HCT116 (cell line): ENCODE measurements at regions not wholly inside any gene's neighbourhood (a gene's known extent, or its start where the extent isn't known, plus 50 kb on each side); places are given as distances from the start of the nearest gene placed in this dataset.

Experiments used
- ATAC-seq: fragments of 200-7000 bp; cut with Tn5 transposase; 2 replicates; pipeline ENCODE4 v1.9.1; 2020; ENCODE audit warnings: mild to moderate bottlenecking, moderate library complexity
- BruUV-seq: library from RNA; stranded (reverse); fragments of 400-500 nt; replicated peaks from 2 replicates; lab custom pipeline; 2021; lab: Mats Ljungman, UMichigan
- CTCF ChIA-PET: fragments of 300-600 bp; sonication (Branson Sonifier 250); formaldehyde crosslinking; loops from one replicate; lab custom pipeline; 2021; ENCODE audit warnings: antibody characterized with exemption; lab: Charles Lee
- POLR2A ChIA-PET: fragments of 300-600, 350-600 bp; sonication (Branson Sonifier 250); formaldehyde crosslinking; loops from one replicate; lab custom pipeline; 2021; ENCODE audit warnings: antibody characterized with exemption; lab: Charles Lee
- RAD21 ChIA-PET, 2 experiments: fragments of 300-600 bp; sonication (Branson Sonifier 250); formaldehyde crosslinking; loops; one replicate each; lab custom pipeline; 2023; ENCODE audit warnings: low total read pairs in 2 of 2; ENCODE audit not compliant: uncharacterized antibody in 2 of 2, unreplicated experiment in 2 of 2, low non-redundant PET in 1 of 2; lab: Charles Lee
- DNase-seq: peaks from one replicate; pipeline ENCODE4 v3.0.0-alpha.2; 2010; ENCODE audit warnings: low read depth, low spot score
- H2AFZ ChIP-seq: fragments of 200-600 bp; shearing (Covaris generic), sonication (generic); 2 replicates; pipeline ENCODE4 v1.6.1; 2017; ENCODE audit warnings: low read depth, mixed run types, mixed read lengths, antibody characterized with exemption, low read length; ENCODE audit not compliant: poor library complexity, severe bottlenecking
- H3K27ac ChIP-seq: 2 replicates; pipeline ENCODE4 v1.5.1; 2012; ENCODE audit warnings: low read depth, low read length
- H3K27me3 ChIP-seq: fragments of 200-600 bp; sonication (generic); 2 replicates; pipeline ENCODE4 v1.6.1; 2016; ENCODE audit warnings: mixed run types, low read length, mixed read lengths; ENCODE audit not compliant: insufficient read depth
- H3K36me3 ChIP-seq, 2 experiments: fragments of 200-500 bp in 1 of 2; fragments of 200-600 bp in 1 of 2; sonication (Bioruptor generic) in 1 of 2; sonication (generic) in 1 of 2; 2 replicates each; pipeline versions ENCODE4 v1.5.1 to v1.6.1; 2014 to 2016; ENCODE audit warnings: low read length in 2 of 2, inconsistent platforms in 1 of 2, mixed read lengths in 1 of 2, mixed run types in 1 of 2; ENCODE audit not compliant: insufficient read depth in 2 of 2, control insufficient read depth in 1 of 2
- H3K4me1 ChIP-seq, 2 experiments: fragments of 200-600 bp in 1 of 2; sonication (generic) in 1 of 2; 2 replicates each; pipeline versions ENCODE4 v1.5.1 to v1.6.1; 2012 to 2017; ENCODE audit warnings: low read length in 2 of 2, inconsistent platforms in 1 of 2, mild to moderate bottlenecking in 1 of 2, mixed read lengths in 1 of 2, mixed run types in 1 of 2, moderate library complexity in 1 of 2; ENCODE audit not compliant: insufficient read depth in 2 of 2, control insufficient read depth in 1 of 2
- H3K4me2 ChIP-seq: fragments of 200-600 bp; sonication (generic); 2 replicates; pipeline ENCODE4 v1.6.1; 2017; ENCODE audit warnings: mixed run types, low read length, mixed read lengths
- H3K4me3 ChIP-seq, 2 experiments: fragments of 200-600 bp in 1 of 2; sonication (generic) in 1 of 2; replicated peaks in 1 of 2; 2 replicates each; pipeline ENCODE4 v1.5.1; 2011 to 2016; ENCODE audit warnings: low read length in 2 of 2, control low read depth in 1 of 2, low read depth in 1 of 2, mild to moderate bottlenecking in 1 of 2, mixed read lengths in 1 of 2, mixed run types in 1 of 2
- H3K79me2 ChIP-seq: fragments of 200-600 bp; sonication (generic); 2 replicates; pipeline ENCODE4 v1.6.1; 2017; ENCODE audit warnings: mild to moderate bottlenecking, mixed run types, low read length, moderate library complexity, mixed read lengths; ENCODE audit not compliant: insufficient read depth
- H3K9ac ChIP-seq: fragments of 200-600 bp; sonication (generic); 2 replicates; pipeline ENCODE4 v1.6.1; 2016; ENCODE audit warnings: low read length, mixed read lengths
- H3K9me2 ChIP-seq: fragments of 200-600 bp; sonication (generic), shearing (Covaris generic); 2 replicates; pipeline ENCODE4 v1.6.1; 2017; ENCODE audit warnings: mixed run types, mild to moderate bottlenecking, moderate library complexity; ENCODE audit not compliant: insufficient read depth
- H3K9me3 ChIP-seq, 2 experiments: fragments of 200-500 bp in 1 of 2; fragments of 200-600 bp in 1 of 2; sonication (Bioruptor generic) in 1 of 2; sonication (generic) in 1 of 2; 2 replicates each; pipeline ENCODE4 v1.6.1; 2014 to 2017; ENCODE audit warnings: low read length in 2 of 2, mixed read lengths in 2 of 2, inconsistent platforms in 1 of 2, low read depth in 1 of 2, mild to moderate bottlenecking in 1 of 2, mixed run types in 1 of 2, moderate library complexity in 1 of 2; ENCODE audit not compliant: control insufficient read depth in 1 of 2, insufficient read depth in 1 of 2
- H4K20me1 ChIP-seq: fragments of 200-600 bp; sonication (generic), shearing (Covaris generic); 2 replicates; pipeline ENCODE4 v1.6.1; 2017; ENCODE audit warnings: mixed run types, mild to moderate bottlenecking, moderate library complexity; ENCODE audit not compliant: insufficient read depth
- ATF3 ChIP-seq: IDR thresholded peaks from 2 replicates; pipeline ENCODE4 v1.6.1; 2012
- CBX3 ChIP-seq: IDR thresholded peaks from 2 replicates; pipeline ENCODE4 v1.6.1; 2012; ENCODE audit warnings: low read depth
- CEBPB ChIP-seq: IDR thresholded peaks from 2 replicates; pipeline ENCODE4 v1.6.1; 2012; ENCODE audit warnings: low read depth
- EGR1 ChIP-seq: IDR thresholded peaks from 2 replicates; pipeline ENCODE4 v1.6.1; 2012; ENCODE audit warnings: low read depth
- FOSL1 ChIP-seq: IDR thresholded peaks from 2 replicates; pipeline ENCODE4 v1.6.1; 2012; ENCODE audit warnings: low read depth
- JUND ChIP-seq: IDR thresholded peaks from 2 replicates; pipeline ENCODE4 v1.6.1; 2012
- MAX ChIP-seq: IDR thresholded peaks from 2 replicates; pipeline ENCODE4 v1.6.1; 2012
- RAD21 ChIP-seq: IDR thresholded peaks from 2 replicates; pipeline ENCODE4 v1.6.1; 2012; ENCODE audit warnings: low read depth, mild to moderate bottlenecking
- REST ChIP-seq: IDR thresholded peaks from 2 replicates; pipeline ENCODE4 v1.6.1; 2012; ENCODE audit warnings: low read depth
- SIN3A ChIP-seq: IDR thresholded peaks from 2 replicates; pipeline ENCODE4 v1.6.1; 2012; ENCODE audit warnings: low read depth
- SP1 ChIP-seq: IDR thresholded peaks from 2 replicates; pipeline ENCODE4 v1.6.1; 2012; ENCODE audit warnings: low read depth
- SRF ChIP-seq: IDR thresholded peaks from 2 replicates; pipeline ENCODE4 v1.6.1; 2012; ENCODE audit warnings: low read depth
- TCF7L2 ChIP-seq: IDR thresholded peaks from 2 replicates; pipeline ENCODE4 v1.7.0; 2011; ENCODE audit warnings: borderline replicate concordance, inconsistent platforms; ENCODE audit not compliant: insufficient read depth, insufficient read length; ENCODE audit errors: extremely low read depth
- YY1 ChIP-seq: IDR thresholded peaks from 2 replicates; pipeline ENCODE4 v1.6.1; 2011; ENCODE audit warnings: low read length, low read depth, moderate library complexity, mild to moderate bottlenecking; ENCODE audit not compliant: insufficient replicate concordance; ENCODE audit errors: extremely low read depth
- ZFX ChIP-seq: fragments of 450-650 bp; IDR thresholded peaks from 2 replicates; pipeline ENCODE4 v1.6.1; 2017
- ZNF274 ChIP-seq: fragments of 200-500 bp; sonication (Bioruptor generic); IDR thresholded peaks from 2 replicates; pipeline ENCODE4 v1.6.1; 2014; ENCODE audit warnings: mild to moderate bottlenecking, low read depth, low read length, inconsistent platforms
- intact Hi-C: fragments of 100-400 bp; cut with micrococcal nuclease; formaldehyde crosslinking; loops from 2 replicates; pipeline ENCODE4 v1.10.0; 2022

- DNase-seq (no peak), ATAC-seq (no peak)
- no peaks in the 10 kb centered on the region for H3K4me1 ChIP-seq
- no peak overlapping the region for H3K27ac ChIP-seq
- H3K27me3 ChIP-seq: no peaks in the 10 kb centered on the region
- no peaks in the 10 kb centered on the region for H3K36me3 ChIP-seq
- no peak overlapping the region for H3K4me3 ChIP-seq
- ChIA-PET RAD21 (no interaction called here), POLR2A (no interaction called here), CTCF (no interaction called here)
- no peak overlapping the region for H3K4me2 ChIP-seq
- H4K20me1 ChIP-seq: no peaks in the 10 kb centered on the region
- no peaks in the 10 kb centered on the region for H3K9me2 ChIP-seq
- no peak overlapping the region for H3K9ac ChIP-seq
- H3K9me3 ChIP-seq: no peaks in the 10 kb centered on the region
- H2AFZ ChIP-seq: no peak overlapping the region
- BruUV-seq: no TSS peak
- intact Hi-C loops: no loop called here
- no peak for TF ChIP-seq RAD21
- no peak for TF ChIP-seq JUND
- no peak for TF ChIP-seq YY1
- TF ChIP-seq REST: no peak
- TF ChIP-seq MAX: no peak
- no peak for TF ChIP-seq TCF7L2
- no peak for TF ChIP-seq SRF
- TF ChIP-seq SIN3A: no peak
- no peak for TF ChIP-seq CBX3
- TF ChIP-seq ZFX: no peak
- TF ChIP-seq EGR1: no peak
- no peak for TF ChIP-seq ZNF274
- no peak for TF ChIP-seq SP1
- no peak for TF ChIP-seq CEBPB
- no peak for TF ChIP-seq FOSL1
- TF ChIP-seq ATF3: no peak
- TF ChIP-seq, all 23 proteins: peak for 0
- H3K79me2 ChIP-seq: no peaks in the 10 kb centered on the region
Observed at GRCh38 chr2:215601990-215602721, 166.3 kb upstream of the FN1 start.
